ENCODE measurements at regions not wholly inside any gene's neighbourhood (a gene's known extent, or its start where the extent isn't known, plus 50 kb on each side); places are given as distances from the start of the nearest gene placed in this dataset.

DNA sequence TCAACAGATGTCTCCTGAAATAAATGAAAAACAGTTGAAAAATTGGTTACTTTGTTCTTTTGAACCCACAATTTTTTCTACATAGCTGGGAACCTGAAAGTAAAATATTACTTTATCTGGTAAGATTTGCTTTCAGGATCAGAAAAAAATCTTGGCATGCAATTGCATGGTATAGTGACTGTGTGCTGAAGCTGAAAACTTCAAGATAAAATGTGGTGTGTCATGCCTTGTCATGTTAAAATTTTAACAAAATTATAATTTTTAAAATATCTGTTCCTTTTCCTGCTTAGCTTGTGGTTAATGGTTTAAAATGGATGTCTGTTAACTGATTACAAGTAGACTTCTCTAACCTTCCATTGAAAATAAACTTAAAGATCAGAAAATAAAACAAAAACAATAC lies 904.8 kb downstream of the PDHA2 start:
- no peak for ATAC-seq
- no peak for TF ChIP-seq PPARA (CRISPR knock-in tag; IDR thresholded peaks at IDR 0.05; ENCODE audit: borderline replicate concordance)
- TF ChIP-seq, protein P1, sequence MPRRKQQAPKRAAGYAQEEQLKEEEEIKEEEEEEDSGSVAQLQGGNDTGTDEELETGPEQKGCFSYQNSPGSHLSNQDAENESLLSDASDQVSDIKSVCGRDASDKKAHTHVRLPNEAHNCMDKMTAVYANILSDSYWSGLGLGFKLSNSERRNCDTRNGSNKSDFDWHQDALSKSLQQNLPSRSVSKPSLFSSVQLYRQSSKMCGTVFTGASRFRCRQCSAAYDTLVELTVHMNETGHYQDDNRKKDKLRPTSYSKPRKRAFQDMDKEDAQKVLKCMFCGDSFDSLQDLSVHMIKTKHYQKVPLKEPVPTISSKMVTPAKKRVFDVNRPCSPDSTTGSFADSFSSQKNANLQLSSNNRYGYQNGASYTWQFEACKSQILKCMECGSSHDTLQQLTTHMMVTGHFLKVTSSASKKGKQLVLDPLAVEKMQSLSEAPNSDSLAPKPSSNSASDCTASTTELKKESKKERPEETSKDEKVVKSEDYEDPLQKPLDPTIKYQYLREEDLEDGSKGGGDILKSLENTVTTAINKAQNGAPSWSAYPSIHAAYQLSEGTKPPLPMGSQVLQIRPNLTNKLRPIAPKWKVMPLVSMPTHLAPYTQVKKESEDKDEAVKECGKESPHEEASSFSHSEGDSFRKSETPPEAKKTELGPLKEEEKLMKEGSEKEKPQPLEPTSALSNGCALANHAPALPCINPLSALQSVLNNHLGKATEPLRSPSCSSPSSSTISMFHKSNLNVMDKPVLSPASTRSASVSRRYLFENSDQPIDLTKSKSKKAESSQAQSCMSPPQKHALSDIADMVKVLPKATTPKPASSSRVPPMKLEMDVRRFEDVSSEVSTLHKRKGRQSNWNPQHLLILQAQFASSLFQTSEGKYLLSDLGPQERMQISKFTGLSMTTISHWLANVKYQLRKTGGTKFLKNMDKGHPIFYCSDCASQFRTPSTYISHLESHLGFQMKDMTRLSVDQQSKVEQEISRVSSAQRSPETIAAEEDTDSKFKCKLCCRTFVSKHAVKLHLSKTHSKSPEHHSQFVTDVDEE (CRISPR knock-in tag; IDR thresholded peaks at IDR 0.05) = no peak
- TF ChIP-seq, protein P2, sequence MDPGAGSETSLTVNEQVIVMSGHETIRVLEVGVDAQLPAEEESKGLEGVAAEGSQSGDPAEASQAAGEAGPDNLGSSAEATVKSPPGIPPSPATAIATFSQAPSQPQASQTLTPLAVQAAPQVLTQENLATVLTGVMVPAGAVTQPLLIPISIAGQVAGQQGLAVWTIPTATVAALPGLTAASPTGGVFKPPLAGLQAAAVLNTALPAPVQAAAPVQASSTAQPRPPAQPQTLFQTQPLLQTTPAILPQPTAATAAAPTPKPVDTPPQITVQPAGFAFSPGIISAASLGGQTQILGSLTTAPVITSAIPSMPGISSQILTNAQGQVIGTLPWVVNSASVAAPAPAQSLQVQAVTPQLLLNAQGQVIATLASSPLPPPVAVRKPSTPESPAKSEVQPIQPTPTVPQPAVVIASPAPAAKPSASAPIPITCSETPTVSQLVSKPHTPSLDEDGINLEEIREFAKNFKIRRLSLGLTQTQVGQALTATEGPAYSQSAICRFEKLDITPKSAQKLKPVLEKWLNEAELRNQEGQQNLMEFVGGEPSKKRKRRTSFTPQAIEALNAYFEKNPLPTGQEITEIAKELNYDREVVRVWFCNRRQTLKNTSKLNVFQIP (CRISPR knock-in tag; IDR thresholded peaks at IDR 0.05; ENCODE audit: borderline replicate concordance, low read depth) = no peak
- no peak for TF ChIP-seq ZFP30 (CRISPR knock-in tag; IDR thresholded peaks at IDR 0.05)
- no peak for TF ChIP-seq GLIS3 (CRISPR knock-in tag; IDR thresholded peaks at IDR 0.05)
- TF ChIP-seq ZNF8 (CRISPR knock-in tag; IDR thresholded peaks at IDR 0.05) = no peak
- TF ChIP-seq SNAI2 (CRISPR knock-in tag; IDR thresholded peaks at IDR 0.05) = no peak
- TF ChIP-seq, protein P3, sequence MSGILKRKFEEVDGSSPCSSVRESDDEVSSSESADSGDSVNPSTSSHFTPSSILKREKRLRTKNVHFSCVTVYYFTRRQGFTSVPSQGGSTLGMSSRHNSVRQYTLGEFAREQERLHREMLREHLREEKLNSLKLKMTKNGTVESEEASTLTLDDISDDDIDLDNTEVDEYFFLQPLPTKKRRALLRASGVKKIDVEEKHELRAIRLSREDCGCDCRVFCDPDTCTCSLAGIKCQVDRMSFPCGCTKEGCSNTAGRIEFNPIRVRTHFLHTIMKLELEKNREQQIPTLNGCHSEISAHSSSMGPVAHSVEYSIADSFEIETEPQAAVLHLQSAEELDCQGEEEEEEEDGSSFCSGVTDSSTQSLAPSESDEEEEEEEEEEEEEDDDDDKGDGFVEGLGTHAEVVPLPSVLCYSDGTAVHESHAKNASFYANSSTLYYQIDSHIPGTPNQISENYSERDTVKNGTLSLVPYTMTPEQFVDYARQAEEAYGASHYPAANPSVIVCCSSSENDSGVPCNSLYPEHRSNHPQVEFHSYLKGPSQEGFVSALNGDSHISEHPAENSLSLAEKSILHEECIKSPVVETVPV (CRISPR knock-in tag; IDR thresholded peaks at IDR 0.05) = no peak
- TF ChIP-seq, protein P4, sequence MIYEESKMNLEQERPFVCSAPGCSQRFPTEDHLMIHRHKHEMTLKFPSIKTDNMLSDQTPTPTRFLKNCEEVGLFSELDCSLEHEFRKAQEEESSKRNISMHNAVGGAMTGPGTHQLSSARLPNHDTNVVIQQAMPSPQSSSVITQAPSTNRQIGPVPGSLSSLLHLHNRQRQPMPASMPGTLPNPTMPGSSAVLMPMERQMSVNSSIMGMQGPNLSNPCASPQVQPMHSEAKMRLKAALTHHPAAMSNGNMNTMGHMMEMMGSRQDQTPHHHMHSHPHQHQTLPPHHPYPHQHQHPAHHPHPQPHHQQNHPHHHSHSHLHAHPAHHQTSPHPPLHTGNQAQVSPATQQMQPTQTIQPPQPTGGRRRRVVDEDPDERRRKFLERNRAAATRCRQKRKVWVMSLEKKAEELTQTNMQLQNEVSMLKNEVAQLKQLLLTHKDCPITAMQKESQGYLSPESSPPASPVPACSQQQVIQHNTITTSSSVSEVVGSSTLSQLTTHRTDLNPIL (CRISPR knock-in tag; IDR thresholded peaks at IDR 0.05; ENCODE audit: low read depth) = no peak
- TF ChIP-seq ESRRG (CRISPR knock-in tag; IDR thresholded peaks at IDR 0.05) = no peak

DNA sequence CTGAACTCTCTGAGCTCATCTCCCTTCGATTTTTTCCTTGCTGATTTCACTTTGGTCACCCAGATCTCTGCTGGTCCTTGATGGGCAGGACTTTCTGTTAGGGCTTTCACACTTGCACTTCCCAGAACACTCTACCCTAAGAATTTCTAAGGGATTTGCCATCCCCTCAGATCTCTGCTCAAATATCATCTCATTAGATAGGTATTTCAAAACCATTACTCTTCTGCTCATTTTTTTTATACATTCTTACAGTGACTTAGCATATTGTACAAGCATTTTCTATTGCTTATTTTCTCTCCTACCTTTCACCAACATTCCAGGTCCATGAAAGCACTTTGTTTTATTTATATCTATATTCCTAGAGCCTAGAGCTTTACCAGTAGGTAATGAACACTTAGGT lies 913.3 kb downstream of the PDHA2 start:
- no peak for ATAC-seq
- TF ChIP-seq RARB (CRISPR knock-in tag; IDR thresholded peaks at IDR 0.05) (no peak), TCF4 (CRISPR knock-in tag; IDR thresholded peaks at IDR 0.05; ENCODE audit: borderline replicate concordance) (no peak), GLIS3 (CRISPR knock-in tag; IDR thresholded peaks at IDR 0.05) (no peak), ZFP30 (CRISPR knock-in tag; IDR thresholded peaks at IDR 0.05) (no peak), SNAI2 (CRISPR knock-in tag; IDR thresholded peaks at IDR 0.05) (no peak), ISL1 (CRISPR knock-in tag; IDR thresholded peaks at IDR 0.05) (no peak), CSDC2 (CRISPR knock-in tag; IDR thresholded peaks at IDR 0.05) (no peak)
- TF ChIP-seq, protein P2 (CRISPR knock-in tag; IDR thresholded peaks at IDR 0.05; ENCODE audit: borderline replicate concordance, low read depth) = no peak

DNA sequence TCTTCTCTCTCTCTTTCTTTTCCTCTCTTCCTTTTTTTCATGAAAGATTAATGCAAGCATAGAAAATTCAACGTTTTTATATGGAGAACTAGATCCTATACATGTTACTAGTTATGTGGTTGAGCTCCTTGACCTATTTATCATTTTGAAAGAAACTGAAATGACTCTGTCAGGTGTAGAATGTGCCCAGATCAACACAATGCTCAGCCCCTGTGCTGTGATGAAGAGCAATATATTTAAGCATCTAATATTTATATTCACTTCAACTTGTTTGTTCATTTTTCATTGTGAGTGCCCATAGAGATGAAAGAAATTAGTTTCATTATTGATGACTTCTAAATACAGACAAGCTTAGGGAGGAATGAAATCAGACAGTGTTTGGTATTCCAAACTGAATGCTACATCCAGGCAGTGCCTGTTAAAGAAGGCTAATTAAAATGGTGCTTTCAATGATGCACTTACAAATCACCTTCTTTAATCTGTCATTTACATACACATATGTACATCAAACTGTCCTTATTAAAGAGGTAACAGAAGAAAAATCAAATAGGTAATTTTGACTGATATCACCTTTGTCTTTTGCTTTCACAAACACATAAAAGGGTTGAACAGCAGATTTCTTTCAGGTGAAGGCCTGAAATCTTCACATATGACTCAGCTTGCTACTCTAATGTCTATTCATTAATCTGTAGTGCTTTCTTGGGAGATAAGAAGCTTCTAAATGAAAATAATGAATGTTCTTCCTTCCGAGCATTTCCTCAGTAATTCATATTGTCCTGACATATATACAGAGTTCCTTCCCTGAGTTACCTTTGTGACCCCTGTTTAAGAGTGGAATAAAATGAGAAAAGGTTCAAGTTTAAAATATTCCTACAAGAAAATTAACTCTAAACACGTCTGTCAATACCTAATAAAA lies 915.9 kb downstream of the PDHA2 start:
- no peak for ATAC-seq
- TF ChIP-seq, protein P4 (CRISPR knock-in tag; IDR thresholded peaks at IDR 0.05; ENCODE audit: low read depth) = no peak
- TF ChIP-seq TCF4 (CRISPR knock-in tag; IDR thresholded peaks at IDR 0.05; ENCODE audit: borderline replicate concordance) (no peak), OSR1 (CRISPR knock-in tag; IDR thresholded peaks at IDR 0.05) (no peak), PPARA (CRISPR knock-in tag; IDR thresholded peaks at IDR 0.05; ENCODE audit: borderline replicate concordance) (no peak), CSDC2 (CRISPR knock-in tag; IDR thresholded peaks at IDR 0.05) (no peak), TOX (CRISPR knock-in tag; IDR thresholded peaks at IDR 0.05; ENCODE audit: borderline replicate concordance) (no peak), ESRRG (CRISPR knock-in tag; IDR thresholded peaks at IDR 0.05) (no peak), ZFP3 (CRISPR knock-in tag; IDR thresholded peaks at IDR 0.05) (no peak), ARNTL (CRISPR knock-in tag; IDR thresholded peaks at IDR 0.05; ENCODE audit: borderline replicate concordance, low read depth) (no peak)
- TF ChIP-seq, protein P3 (CRISPR knock-in tag; IDR thresholded peaks at IDR 0.05) = no peak
- TF ChIP-seq, protein P1 (CRISPR knock-in tag; IDR thresholded peaks at IDR 0.05) = no peak
